Ectodermal cell (in vitro differentiated cells): ENCODE measurements at regions not wholly inside any gene's neighbourhood (a gene's known extent, or its start where the extent isn't known, plus 50 kb on each side); places are given as distances from the start of the nearest gene placed in this dataset.

Experiments
- H3K27ac ChIP-seq: 2 replicates; pipeline ENCODE4 v1.7.0; 2013; ENCODE audit warnings: mild to moderate bottlenecking, low read depth, low read length; ENCODE audit not compliant: insufficient read depth, poor library complexity, severe bottlenecking
- H3K27me3 ChIP-seq: 2 replicates; pipeline ENCODE4 v1.7.0; 2013; ENCODE audit warnings: mild to moderate bottlenecking, low read length; ENCODE audit not compliant: insufficient read depth, control insufficient read depth, poor library complexity, severe bottlenecking
- H3K36me3 ChIP-seq: one replicate; pipeline ENCODE4 v1.7.0; 2013; ENCODE audit warnings: low read length; ENCODE audit not compliant: control insufficient read depth, insufficient read depth
- H3K4me1 ChIP-seq: one replicate; pipeline ENCODE4 v1.7.0; 2013; ENCODE audit warnings: low read length; ENCODE audit not compliant: control insufficient read depth, insufficient read depth
- H3K4me3 ChIP-seq: 2 replicates; pipeline ENCODE4 v1.7.0; 2013; ENCODE audit warnings: low read depth, low read length, control low read depth; ENCODE audit not compliant: insufficient read depth
- H3K9me3 ChIP-seq: 2 replicates; pipeline ENCODE4 v1.7.0; 2013; ENCODE audit warnings: mild to moderate bottlenecking, low read length, moderate library complexity; ENCODE audit not compliant: control insufficient read depth
- WGBS, 2 experiments: methylation state at CpG; one replicate each; pipeline ENCODE4 v1.1.7; 2013; ENCODE audit warnings: missing lambda C conversion rate in 2 of 2; 5-methylcytosine and 5-hydroxymethylcytosine counted together

DNA sequence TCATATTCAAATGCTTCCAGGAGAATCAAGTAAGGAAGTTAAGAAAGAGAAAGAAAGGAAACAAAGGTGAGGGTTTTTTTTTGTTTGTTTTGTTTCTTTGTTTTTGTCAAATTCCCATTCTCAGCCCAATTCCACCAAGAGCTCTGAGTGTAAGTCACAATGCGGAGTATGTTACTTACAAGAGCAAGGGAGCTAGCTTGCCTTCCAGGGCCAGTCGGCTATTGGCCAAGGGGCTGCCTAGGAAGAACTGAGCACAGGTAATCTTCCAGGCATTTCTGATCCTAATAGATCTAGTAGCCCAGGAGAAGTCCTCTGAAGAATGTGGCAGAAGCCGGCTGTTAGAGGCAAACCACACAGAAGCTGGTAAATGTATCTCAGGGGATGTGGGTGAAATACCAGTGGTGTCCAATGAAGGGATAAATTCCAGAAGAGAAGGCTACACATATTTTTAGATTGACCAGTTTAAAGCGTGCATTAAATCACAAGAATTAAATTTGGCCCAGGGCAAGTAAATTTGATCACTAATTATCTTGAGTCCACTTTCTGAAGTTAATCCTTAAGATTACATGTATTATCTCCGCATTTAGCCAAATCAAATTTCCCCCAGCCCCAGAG, 239.6 kb upstream of the ADAMTS5 start:
- no peaks in the 10 kb centered on the region for H3K27me3 ChIP-seq

DNA sequence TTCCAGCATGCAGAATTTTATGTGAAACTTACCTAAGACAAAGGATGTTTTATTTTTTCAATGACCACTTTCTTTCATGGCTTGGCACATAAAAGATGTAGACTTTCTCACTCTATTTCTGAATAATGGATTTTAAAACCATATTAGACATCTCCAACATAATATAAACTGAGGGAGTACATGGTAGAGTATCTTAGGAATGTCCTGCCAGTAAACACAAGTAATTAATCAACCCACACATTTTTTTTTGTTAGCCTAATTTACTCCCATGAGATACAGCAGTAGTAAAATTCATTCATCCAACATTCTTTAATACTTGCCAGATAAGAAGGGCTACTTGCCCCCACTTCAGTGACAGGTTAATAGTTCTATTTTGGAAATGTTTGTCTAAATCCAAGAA, 235.4 kb upstream of the ADAMTS5 start:
- Histone ChIP-seq H3K27ac (no peak overlapping the region), H3K9me3 (no peaks in the 10 kb centered on the region), H3K4me1 (no peaks in the 10 kb centered on the region), H3K36me3 (no peaks in the 10 kb centered on the region), H3K4me3 (no peak overlapping the region), H3K27me3 (no peaks in the 10 kb centered on the region)

More for the DNA sequence above, 239.6 kb upstream of the ADAMTS5 start:
- Histone ChIP-seq H3K9me3 (peaks cover 7% of the 10 kb centered on the region), H3K4me1 (no peaks in the 10 kb centered on the region), H3K36me3 (no peaks in the 10 kb centered on the region), H3K27ac (no peak overlapping the region), H3K4me3 (no peak overlapping the region)
- WGBS, 2 experiments, result 61 to 66% methylated on average over 4 of the region's 5 CpGs

DNA sequence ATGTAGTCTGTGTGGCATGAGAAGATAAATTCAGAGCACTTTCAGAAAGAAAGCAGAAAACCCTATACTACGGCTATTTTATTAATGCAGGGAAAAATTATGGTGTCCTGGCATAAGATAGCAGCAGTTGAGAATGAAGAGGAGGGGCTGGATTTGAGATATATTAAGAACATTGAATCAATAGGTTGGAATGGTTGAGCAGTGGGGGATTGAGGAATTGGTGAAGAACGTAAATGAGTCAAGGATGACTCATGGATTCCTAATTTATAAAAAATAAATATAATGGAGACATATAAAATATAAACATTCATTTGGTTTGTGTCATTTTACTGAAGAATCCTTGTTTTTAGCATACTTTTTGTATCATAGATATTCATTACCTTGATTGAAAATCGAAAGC, 234.3 kb upstream of the ADAMTS5 start:
- H3K36me3 ChIP-seq, result no peaks in the 10 kb centered on the region
- no peaks in the 10 kb centered on the region for H3K4me1 ChIP-seq
- WGBS, 2 experiments, result 94 to 100% methylated on average over 1 to 2 of the region's 3 CpGs
- no peaks in the 10 kb centered on the region for H3K27me3 ChIP-seq
- H3K9me3 ChIP-seq, result no peaks in the 10 kb centered on the region
- no peak overlapping the region for H3K27ac ChIP-seq
- H3K4me3 ChIP-seq, result no peak overlapping the region

DNA sequence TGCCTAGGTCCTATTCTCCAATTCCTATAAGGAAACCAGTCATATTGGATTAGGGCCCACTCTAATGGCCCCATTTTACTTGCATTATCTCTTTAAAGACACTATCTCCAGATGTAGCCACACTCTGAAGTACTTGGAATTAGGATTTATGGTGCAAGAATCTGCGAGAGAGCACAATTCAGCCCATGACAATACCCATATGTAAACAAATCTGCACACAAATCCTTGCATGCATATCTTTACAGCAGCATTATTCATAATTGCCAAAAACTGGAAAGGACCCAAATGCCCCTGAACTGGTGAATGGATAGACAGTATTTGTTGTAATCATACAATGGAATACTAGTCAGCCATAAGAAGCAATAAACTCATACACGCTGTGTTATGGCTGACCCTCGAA, 229.8 kb upstream of the ADAMTS5 start:
- no peaks in the 10 kb centered on the region for H3K4me1 ChIP-seq
- no peak overlapping the region for H3K4me3 ChIP-seq
- no peaks in the 10 kb centered on the region for H3K9me3 ChIP-seq
- H3K27ac ChIP-seq, result no peak overlapping the region
- H3K36me3 ChIP-seq, result no peaks in the 10 kb centered on the region
- no peaks in the 10 kb centered on the region for H3K27me3 ChIP-seq
- 93 to 100% methylated on average over 3 of the region's 3 CpGs for WGBS, 2 experiments

DNA sequence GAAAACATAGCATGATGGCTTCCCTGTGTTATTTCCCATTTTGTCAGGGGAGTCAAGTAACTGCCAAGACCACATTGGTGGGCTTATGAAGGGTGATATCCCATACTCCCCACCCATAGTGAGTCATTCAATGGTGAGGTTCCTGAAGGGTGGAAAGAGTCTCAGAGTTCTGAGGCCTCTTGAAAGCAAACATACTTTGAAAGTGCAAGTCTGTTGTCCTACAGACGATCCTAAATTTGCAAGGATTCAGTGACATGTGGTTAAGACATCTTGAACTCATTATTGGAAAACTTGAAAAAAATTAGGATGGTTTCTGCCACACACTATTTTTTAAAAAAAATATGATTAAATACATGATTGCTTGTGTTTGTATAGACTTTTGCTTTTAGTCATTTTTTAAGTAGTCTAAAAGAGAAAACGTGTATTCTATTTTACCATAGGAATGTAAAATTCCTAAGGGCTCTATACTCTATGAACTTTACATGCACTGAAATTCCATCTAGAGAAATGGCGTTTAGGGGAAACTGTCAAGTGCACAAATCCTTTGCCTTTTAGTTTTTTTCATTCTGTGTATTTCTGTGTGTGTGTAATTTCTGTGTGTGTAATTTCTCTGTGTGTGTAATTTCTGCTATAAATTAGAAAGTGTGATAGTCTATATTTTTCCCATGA, 225.5 kb upstream of the ADAMTS5 start:
- no peak overlapping the region for H3K4me3 ChIP-seq
- no peaks in the 10 kb centered on the region for H3K9me3 ChIP-seq
- no peaks in the 10 kb centered on the region for H3K27me3 ChIP-seq
- no peaks in the 10 kb centered on the region for H3K36me3 ChIP-seq
- WGBS, 2 experiments, result 98% methylated on average over 3 of the region's 3 CpGs
- no peaks in the 10 kb centered on the region for H3K4me1 ChIP-seq
- no peak overlapping the region for H3K27ac ChIP-seq

DNA sequence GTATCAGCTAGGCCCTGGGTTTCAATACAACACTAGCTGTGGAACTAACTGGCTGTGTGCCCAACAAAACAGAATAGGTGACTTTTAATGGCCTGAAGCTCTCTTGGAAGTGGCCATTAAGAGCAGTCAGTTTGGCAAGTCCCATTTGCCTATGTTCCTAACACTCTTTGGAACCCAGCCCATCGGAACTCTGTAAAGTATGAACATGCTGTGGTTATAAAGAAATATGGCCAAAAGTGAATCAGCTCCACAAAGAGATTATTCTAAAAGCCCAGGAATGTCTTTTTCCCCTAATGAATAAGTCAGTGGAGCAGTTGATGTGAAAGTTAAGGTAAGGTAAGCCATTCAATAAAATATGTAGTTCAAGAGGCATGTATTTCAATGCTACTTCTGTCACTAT, 223.7 kb upstream of the ADAMTS5 start:
- WGBS, 2 experiments, result 100% methylated on average over 1 of the region's 1 CpG
- no peaks in the 10 kb centered on the region for H3K36me3 ChIP-seq
- H3K27ac ChIP-seq, result no peak overlapping the region
- H3K4me3 ChIP-seq, result no peak overlapping the region
- no peaks in the 10 kb centered on the region for H3K4me1 ChIP-seq
- no peaks in the 10 kb centered on the region for H3K27me3 ChIP-seq
- no peaks in the 10 kb centered on the region for H3K9me3 ChIP-seq

DNA sequence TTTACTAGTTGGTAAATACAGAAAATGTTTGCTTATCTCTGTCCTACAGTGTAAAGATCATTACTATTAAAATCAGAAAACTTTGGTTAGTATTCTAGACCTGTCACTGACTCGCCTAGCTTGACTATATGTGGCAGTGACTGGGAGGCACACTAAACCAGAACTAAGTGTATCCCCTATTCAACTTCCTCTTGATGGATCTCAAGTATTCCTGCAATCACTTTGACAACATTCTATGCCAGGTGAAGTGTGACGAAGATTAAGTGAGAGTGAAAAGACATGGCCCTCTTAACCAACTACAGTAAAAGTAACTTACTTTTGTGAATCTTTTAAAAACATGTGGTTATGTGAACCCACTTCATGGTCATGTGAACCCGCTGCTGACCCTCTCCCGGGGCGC, 223.0 kb upstream of the ADAMTS5 start:
- Histone ChIP-seq H3K4me1 (no peaks in the 10 kb centered on the region), H3K27me3 (no peaks in the 10 kb centered on the region), H3K9me3 (no peaks in the 10 kb centered on the region), H3K36me3 (no peaks in the 10 kb centered on the region), H3K4me3 (no peak overlapping the region), H3K27ac (no peak overlapping the region)
- WGBS, 2 experiments, result 92 to 94% methylated on average over 4 to 5 of the region's 5 CpGs

DNA sequence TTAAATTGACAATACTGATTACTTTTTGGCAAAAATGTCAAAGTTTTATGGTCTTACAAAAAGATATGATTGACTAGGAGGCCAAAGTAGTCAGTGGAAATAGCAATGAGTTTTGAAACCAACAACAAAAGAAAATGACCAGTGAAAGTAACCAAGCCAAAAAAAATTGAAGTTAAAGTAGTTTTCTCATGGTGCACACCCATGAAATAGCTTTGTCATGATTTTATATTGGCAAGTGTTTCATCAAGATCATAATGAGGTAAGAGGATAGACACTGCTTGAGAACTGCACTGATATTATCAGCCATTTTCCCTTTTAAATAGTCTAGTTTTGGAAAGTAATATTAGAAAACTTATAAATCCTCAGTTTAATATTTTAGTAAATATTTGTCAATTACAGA, 206.2 kb upstream of the ADAMTS5 start:
- no peaks in the 10 kb centered on the region for H3K9me3 ChIP-seq
- H3K36me3 ChIP-seq, result no peaks in the 10 kb centered on the region
- H3K4me1 ChIP-seq, result no peaks in the 10 kb centered on the region
- no peak overlapping the region for H3K27ac ChIP-seq
- no peak overlapping the region for H3K4me3 ChIP-seq
- H3K27me3 ChIP-seq, result no peaks in the 10 kb centered on the region

DNA sequence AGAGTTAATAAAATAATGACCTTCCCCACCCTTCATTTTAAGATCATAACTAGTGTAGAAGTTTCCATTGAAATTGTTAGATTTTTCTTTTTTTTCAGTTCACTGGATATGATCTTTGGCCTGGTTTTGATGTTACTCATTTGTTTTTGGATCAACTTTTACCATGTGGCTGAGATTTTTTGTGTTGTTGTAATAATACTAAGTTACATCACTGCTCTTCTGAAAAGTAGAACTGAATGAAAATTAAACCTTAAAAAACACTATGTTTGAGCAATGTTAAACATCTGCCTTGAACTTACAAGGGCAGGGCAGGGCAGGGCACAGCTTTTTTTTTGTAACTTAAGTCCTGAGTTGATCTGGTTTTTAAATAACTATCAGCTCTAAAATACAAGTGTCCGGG, 204.8 kb upstream of the ADAMTS5 start:
- Histone ChIP-seq H3K27ac (no peak overlapping the region), H3K4me1 (no peaks in the 10 kb centered on the region), H3K27me3 (no peaks in the 10 kb centered on the region), H3K9me3 (no peaks in the 10 kb centered on the region), H3K4me3 (no peak overlapping the region), H3K36me3 (no peaks in the 10 kb centered on the region)
- WGBS, 2 experiments, result 100% methylated on average over 1 of the region's 1 CpG; no CpG with 5 or more reads in 1 of the 2 experiments

DNA sequence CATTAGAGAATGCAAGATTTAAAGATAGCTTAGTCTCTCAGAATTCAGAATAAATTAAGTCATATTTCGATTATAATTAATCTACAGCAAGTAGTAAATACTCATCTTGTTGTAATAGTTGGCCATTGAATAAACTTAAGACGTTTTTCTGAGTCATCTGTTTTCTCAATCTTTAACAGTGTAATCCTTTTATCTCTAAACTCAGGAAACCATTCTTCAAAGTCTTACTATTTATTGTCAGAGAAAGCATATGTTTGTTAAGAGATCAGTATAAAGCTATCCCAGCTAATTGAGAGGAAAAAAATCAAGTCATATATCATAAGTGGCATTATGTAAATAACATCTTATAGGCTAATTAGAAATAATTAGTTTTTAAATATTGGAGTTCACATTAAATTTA, 201.2 kb upstream of the ADAMTS5 start:
- H3K27ac ChIP-seq, result no peak overlapping the region
- H3K9me3 ChIP-seq, result no peaks in the 10 kb centered on the region
- H3K27me3 ChIP-seq, result no peaks in the 10 kb centered on the region
- H3K36me3 ChIP-seq, result no peaks in the 10 kb centered on the region
- 94% methylated on average over 2 of the region's 2 CpGs; no CpG with 5 or more reads in 1 of the 2 experiments for WGBS, 2 experiments
- no peak overlapping the region for H3K4me3 ChIP-seq
- H3K4me1 ChIP-seq, result no peaks in the 10 kb centered on the region
